ENCODE measurements at regions not wholly inside any gene's neighbourhood (a gene's known extent, or its start where the extent isn't known, plus 50 kb on each side); places are given as distances from the start of the nearest gene placed in this dataset.

GRCh38 chr5:17918373-17919104 is 284.3 kb downstream of the TAF11L14 start:
- H3K9me3 Mint-ChIP-seq, result peaks cover under 1% of the 10 kb centered on the region
- H3K4me3 Mint-ChIP-seq, result no peak overlapping the region
- H3K4me1 Mint-ChIP-seq, result peaks cover 4% of the 10 kb centered on the region
- no peaks in the 10 kb centered on the region for H3K36me3 Mint-ChIP-seq (ENCODE audit: low read depth)
- no peaks in the 10 kb centered on the region for H3K27me3 Mint-ChIP-seq (ENCODE audit: low read depth)
- no peak overlapping the region for H3K27ac Mint-ChIP-seq
- TF ChIP-seq CTCF (IDR thresholded peaks at IDR 0.05; ENCODE audit: unreplicated experiment in 3 of 3), result no peak

DNA sequence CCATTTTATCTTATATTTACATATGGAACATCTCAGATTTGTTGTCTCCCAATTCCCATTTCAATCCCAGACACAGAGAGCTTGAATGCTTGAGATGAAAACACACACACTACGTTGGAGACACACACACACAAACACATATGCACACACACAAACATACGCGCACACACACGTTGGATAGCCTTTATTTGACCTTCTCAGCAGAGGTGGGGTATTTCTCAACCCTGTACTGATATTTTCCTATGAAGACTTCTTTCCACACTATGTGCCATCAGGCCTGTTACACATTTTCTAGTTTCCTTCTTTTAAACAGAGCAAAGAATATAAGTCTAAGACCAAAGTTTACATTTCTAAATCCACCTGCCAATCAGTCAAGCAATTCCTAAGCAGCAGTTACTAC is 291.0 kb downstream of the TAF11L14 start:
- Mint-ChIP-seq H3K36me3 (ENCODE audit: low read depth) (no peaks in the 10 kb centered on the region), H3K9me3 (peaks cover 2% of the 10 kb centered on the region), H3K27ac (no peak overlapping the region), H3K4me3 (no peak overlapping the region), H3K4me1 (no peaks in the 10 kb centered on the region), H3K27me3 (ENCODE audit: low read depth) (no peaks in the 10 kb centered on the region)
- no peak for TF ChIP-seq CTCF (IDR thresholded peaks at IDR 0.05; ENCODE audit: unreplicated experiment in 3 of 3)

DNA sequence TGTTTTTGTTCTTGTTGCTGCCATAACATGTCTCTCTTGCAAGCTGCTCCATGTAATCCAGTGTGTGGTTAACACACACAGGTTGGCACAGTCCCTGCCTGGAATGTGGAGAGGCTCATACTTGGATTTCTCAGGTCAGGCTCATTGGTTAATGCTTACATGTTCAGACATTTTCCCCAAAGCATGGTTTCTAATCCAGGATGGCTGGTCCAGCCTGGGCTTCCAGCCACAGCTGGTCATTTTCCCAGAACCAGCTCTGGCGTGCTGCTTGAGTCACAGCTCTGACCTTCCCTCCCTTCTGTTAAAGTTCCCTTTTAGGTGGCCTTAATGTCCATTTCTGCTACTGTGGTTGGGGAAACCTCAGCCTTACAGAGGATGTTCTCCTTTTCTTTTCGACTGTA is 294.3 kb downstream of the TAF11L14 start:
- Mint-ChIP-seq H3K27ac (no peak overlapping the region), H3K4me1 (no peaks in the 10 kb centered on the region), H3K9me3 (peaks cover 17% of the 10 kb centered on the region), H3K36me3 (ENCODE audit: low read depth) (no peaks in the 10 kb centered on the region), H3K4me3 (no peak overlapping the region), H3K27me3 (ENCODE audit: low read depth) (no peaks in the 10 kb centered on the region)
- TF ChIP-seq CTCF (IDR thresholded peaks at IDR 0.05; ENCODE audit: unreplicated experiment in 3 of 3), result no peak

DNA sequence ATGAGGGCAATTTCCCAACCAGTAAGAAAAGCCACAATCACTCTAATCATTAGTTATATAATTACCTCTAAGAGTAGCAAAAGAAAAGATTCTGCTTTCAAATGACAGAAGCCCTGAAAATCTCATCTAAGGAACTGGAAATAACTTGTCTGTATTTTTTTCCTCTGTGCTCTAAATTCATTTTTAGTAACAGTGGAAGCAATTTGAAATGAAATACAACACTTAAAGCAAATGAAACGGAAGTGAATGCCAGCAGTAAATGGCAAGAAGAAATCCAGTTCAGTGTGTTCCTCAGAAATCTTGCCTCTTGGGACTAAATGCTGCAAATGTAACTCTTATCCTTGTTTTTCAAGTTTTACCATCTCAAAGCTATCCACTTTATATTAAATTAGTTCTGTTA is 294.9 kb downstream of the TAF11L14 start:
- Mint-ChIP-seq H3K27ac (no peak overlapping the region), H3K36me3 (ENCODE audit: low read depth) (no peaks in the 10 kb centered on the region), H3K9me3 (peaks cover 18% of the 10 kb centered on the region), H3K27me3 (ENCODE audit: low read depth) (no peaks in the 10 kb centered on the region), H3K4me3 (no peak overlapping the region), H3K4me1 (no peaks in the 10 kb centered on the region)
- TF ChIP-seq CTCF (IDR thresholded peaks at IDR 0.05; ENCODE audit: unreplicated experiment in 3 of 3), result no peak

GRCh38 chr5:17930346-17930745 is 296.1 kb downstream of the TAF11L14 start:
- peaks cover 25% of the 10 kb centered on the region for H3K9me3 Mint-ChIP-seq
- no peak for TF ChIP-seq CTCF (IDR thresholded peaks at IDR 0.05; ENCODE audit: unreplicated experiment in 3 of 3)
- no peaks in the 10 kb centered on the region for H3K4me1 Mint-ChIP-seq
- no peaks in the 10 kb centered on the region for H3K36me3 Mint-ChIP-seq (ENCODE audit: low read depth)
- H3K4me3 Mint-ChIP-seq, result no peak overlapping the region
- H3K27me3 Mint-ChIP-seq (ENCODE audit: low read depth), result no peaks in the 10 kb centered on the region
- H3K27ac Mint-ChIP-seq, result no peak overlapping the region

- no peak for TF ChIP-seq CTCF (IDR thresholded peaks at IDR 0.05; ENCODE audit: unreplicated experiment in 3 of 3)
- peaks cover 9% of the 10 kb centered on the region for H3K9me3 Mint-ChIP-seq
- H3K4me1 Mint-ChIP-seq, result no peaks in the 10 kb centered on the region
- H3K36me3 Mint-ChIP-seq (ENCODE audit: low read depth), result no peaks in the 10 kb centered on the region
- no peaks in the 10 kb centered on the region for H3K27me3 Mint-ChIP-seq (ENCODE audit: low read depth)
- H3K27ac Mint-ChIP-seq, result no peak overlapping the region
- no peak overlapping the region for H3K4me3 Mint-ChIP-seq
Measured at GRCh38 chr5:17944046-17944445, 309.8 kb downstream of the TAF11L14 start.
